Endothelial cell of umbilical vein (primary cell): ENCODE measurements at regions not wholly inside any gene's neighbourhood (a gene's known extent, or its start where the extent isn't known, plus 50 kb on each side); places are given as distances from the start of the nearest gene placed in this dataset.

Source experiments
- BruUV-seq: library from RNA; stranded (reverse); fragments of 400-500 nt; replicated peaks from 2 replicates; lab custom pipeline; 2021; lab: Mats Ljungman, UMichigan
- CTCF ChIA-PET: fragments of 300-600, 350-600 bp; sonication (Branson Sonifier 250); formaldehyde crosslinking; loops from one replicate; lab custom pipeline; 2021; ENCODE audit warnings: antibody characterized with exemption, inconsistent platforms; lab: Charles Lee
- POLR2A ChIA-PET: fragments of 300-600, 350-600 bp; sonication (Branson Sonifier 250); formaldehyde crosslinking; loops from one replicate; lab custom pipeline; 2021; ENCODE audit warnings: antibody characterized with exemption, inconsistent platforms; lab: Charles Lee
- DNase-seq: peaks from one replicate; pipeline ENCODE4 v3.0.0-alpha.2; 2011; ENCODE audit warnings: low read depth, low spot score
- FAIRE-seq: peaks from 2 replicates; lab custom pipeline; 2011; peaks lifted over from hg19 to GRCh38; lab: Jason Lieb, UNC
- H2AFZ ChIP-seq: 2 replicates; pipeline ENCODE4 v1.6.0; 2012; ENCODE audit warnings: low read depth, low read length, control low read depth, inconsistent platforms
- H3K27ac ChIP-seq: 2 replicates; pipeline ENCODE4 v1.5.1; 2011; ENCODE audit warnings: low read depth, mild to moderate bottlenecking, control low read depth, low read length, moderate library complexity; ENCODE audit not compliant: insufficient read depth
- H3K27me3 ChIP-seq, 2 experiments: 2 replicates each; pipeline versions ENCODE4 v1.6.0 to v1.6.1; 2011; ENCODE audit warnings: low read length in 2 of 2, mixed read lengths in 1 of 2; ENCODE audit not compliant: control insufficient read depth in 2 of 2, insufficient read depth in 2 of 2
- H3K36me3 ChIP-seq, 2 experiments: 2 replicates in 1 of 2; 3 replicates in 1 of 2; pipeline ENCODE4 v1.5.1; 2011; ENCODE audit warnings: low read length in 2 of 2, mild to moderate bottlenecking in 1 of 2, moderate library complexity in 1 of 2; ENCODE audit not compliant: control insufficient read depth in 2 of 2, insufficient read depth in 2 of 2; ENCODE audit errors: extremely low read depth in 1 of 2
- H3K4me1 ChIP-seq: 3 replicates; pipeline ENCODE4 v1.5.1; 2011; ENCODE audit warnings: mild to moderate bottlenecking, low read length; ENCODE audit not compliant: control insufficient read depth, insufficient read depth; ENCODE audit errors: extremely low read depth
- H3K4me2 ChIP-seq: 2 replicates; pipeline ENCODE4 v1.6.1; 2011; ENCODE audit warnings: low read length, control low read depth, mixed read lengths; ENCODE audit not compliant: insufficient read depth
- H3K4me3 ChIP-seq, 3 experiments: fragments of 200-600 bp in 1 of 3; sonication (generic), shearing (Covaris generic) in 1 of 3; replicated peaks in 1 of 3; 2 replicates each; pipeline ENCODE4 v1.5.1; 2011 to 2016; ENCODE audit warnings: control low read depth in 3 of 3, low read length in 3 of 3, mild to moderate bottlenecking in 2 of 3, inconsistent platforms in 1 of 3, low read depth in 1 of 3, moderate library complexity in 1 of 3; ENCODE audit not compliant: insufficient read depth in 1 of 3
- H3K79me2 ChIP-seq: 2 replicates; pipeline ENCODE4 v1.6.0; 2012; ENCODE audit warnings: low read length, inconsistent platforms; ENCODE audit not compliant: control insufficient read depth, insufficient read depth
- H3K9ac ChIP-seq: replicated peaks from 2 replicates; pipeline ENCODE3; 2011; ENCODE audit warnings: low read length, control low read depth; ENCODE audit not compliant: insufficient read depth; ENCODE audit errors: extremely low read depth
- H3K9me1 ChIP-seq: replicated peaks from 3 replicates; pipeline ENCODE4 v1.6.0; 2011; ENCODE audit warnings: mild to moderate bottlenecking, low read length; ENCODE audit not compliant: control insufficient read depth, insufficient read depth; ENCODE audit errors: extremely low read depth
- H3K9me3 ChIP-seq: replicated peaks from 2 replicates; pipeline ENCODE4 v1.5.1; 2012; ENCODE audit warnings: low read length, inconsistent platforms; ENCODE audit not compliant: control insufficient read depth, insufficient read depth
- H4K20me1 ChIP-seq: replicated peaks from 2 replicates; pipeline ENCODE3; 2011; ENCODE audit warnings: mild to moderate bottlenecking, low read length; ENCODE audit not compliant: control insufficient read depth, insufficient read depth; ENCODE audit errors: extremely low read depth
- CTCF ChIP-seq, 2 donors: IDR thresholded peaks; 1 replicate in 1 of 2; 2 replicates in 1 of 2; pipeline ENCODE4 v1.5.1; 2011; ENCODE audit warnings: low read length in 2 of 2, mild to moderate bottlenecking in 2 of 2, moderate library complexity in 2 of 2, control low read depth in 1 of 2, inconsistent platforms in 1 of 2, low read depth in 1 of 2; ENCODE audit not compliant: insufficient read depth in 1 of 2; ENCODE audit errors: extremely low read depth in 1 of 2
- EZH2 ChIP-seq: IDR thresholded peaks from 2 replicates; pipeline ENCODE4 v1.6.1; 2012; ENCODE audit warnings: borderline replicate concordance, low read depth, mild to moderate bottlenecking, moderate library complexity, low read length, inconsistent platforms; ENCODE audit not compliant: severe bottlenecking
- FOS ChIP-seq: IDR thresholded peaks from 2 replicates; pipeline ENCODE4 v1.6.1; 2011; ENCODE audit warnings: mild to moderate bottlenecking, low read length, moderate library complexity, borderline replicate concordance; ENCODE audit not compliant: insufficient read depth
- GATA2 ChIP-seq: IDR thresholded peaks from 2 replicates; pipeline ENCODE4 v1.7.0; 2011; ENCODE audit warnings: low read depth, mild to moderate bottlenecking, moderate library complexity, mixed read lengths, low read length; ENCODE audit not compliant: insufficient read length, insufficient read depth
- JUN ChIP-seq: IDR thresholded peaks from 2 replicates; pipeline ENCODE4 v1.6.1; 2011; ENCODE audit warnings: borderline replicate concordance, low read depth; ENCODE audit not compliant: insufficient read length, insufficient read depth
- MAX ChIP-seq: IDR thresholded peaks from 2 replicates; pipeline ENCODE4 v1.6.1; 2011; ENCODE audit not compliant: insufficient read depth, insufficient read length
- MYC ChIP-seq: IDR thresholded peaks from one replicate; pipeline ENCODE4 v1.6.1; 2011; ENCODE audit warnings: mild to moderate bottlenecking, low read depth, low read length
- POLR2A ChIP-seq: IDR thresholded peaks from 2 replicates; pipeline ENCODE4 v1.6.1; 2012; ENCODE audit warnings: low read depth, mild to moderate bottlenecking, control low read depth, low read length
- POLR2AphosphoS5 ChIP-seq: IDR thresholded peaks from 2 replicates; pipeline ENCODE4 v1.6.1; 2012; ENCODE audit warnings: low read depth, mild to moderate bottlenecking, control low read depth, low read length, moderate library complexity; ENCODE audit not compliant: insufficient read depth
- dilution Hi-C: fragments of 300-500 bp; cut with MboI; formaldehyde crosslinking; loops from one replicate; pipeline ENCODE4 v1.15.0; 2019; ENCODE audit warnings: low sequenced_read_pairs; ENCODE audit not compliant: extremely low pct_ligation_motif_present
- intact Hi-C: fragments of 100-400 bp; cut with micrococcal nuclease; formaldehyde crosslinking; loops from one replicate; pipeline ENCODE4 v1.10.0; 2022

- Histone ChIP-seq H3K27me3 (no peaks in the 10 kb centered on the region), H3K9me3 (no peaks in the 10 kb centered on the region), H3K79me2 (no peaks in the 10 kb centered on the region), H3K36me3 (no peaks in the 10 kb centered on the region), H3K4me3 (no peak overlapping the region), H3K4me1 (peaks cover 15% of the 10 kb centered on the region), H3K4me2 (no peak overlapping the region), H3K27ac (no peak overlapping the region), H4K20me1 (no peaks in the 10 kb centered on the region), H3K9ac (no peak overlapping the region), H2AFZ (no peak overlapping the region), H3K9me1 (no peaks in the 10 kb centered on the region)
- intact Hi-C loops (loop anchor here (5.0 kb wide), 1 partner anchor 37 kb away; no protein-coding TSS in a partner anchor), dilution Hi-C loops (no loop called here)
- FAIRE-seq = no peak
- TF ChIP-seq MYC (no peak), POLR2A (no peak), POLR2AphosphoS5 (no peak), MAX (no peak), EZH2 (no peak), JUN (no peak), GATA2 (no peak), FOS (no peak), CTCF (IDR thresholded peaks at IDR 0.05; ENCODE audit: extremely low read depth in 1 of 2, insufficient read depth in 1 of 2, low read depth in 1 of 2, low read length in 2 of 2) (no peak)
- POLR2A ChIA-PET = no interaction called here
- BruUV-seq = no TSS peak
- CTCF ChIA-PET = interaction anchor here (1.0 to 2.3 kb wide), 2 partner anchors 10 to 17 kb away, joined by 3 to 6 read pairs; no protein-coding TSS in a partner anchor
- no peak for DNase-seq
These were observed 56.0 kb upstream of the JAG1 start for GRCh38 chr20:10729785-10730184.
